UCSD-AML1 (cell line): ENCODE measurements at regions not wholly inside any gene's neighbourhood (a gene's known extent, or its start where the extent isn't known, plus 50 kb on each side); places are given as distances from the start of the nearest gene placed in this dataset.

ENCODE experiments used
- DNase-seq: peaks from one replicate; lab custom pipeline; 2025; ENCODE audit not compliant: unreplicated experiment; lab: John Stamatoyannopoulos, UW

GRCh38 chr16:49128740-49129139 is 152.9 kb downstream of the CBLN1 start:
- no peak for DNase-seq

GRCh38 chr16:49127103-49127502 is 154.5 kb downstream of the CBLN1 start:
- DNase-seq, result no peak

GRCh38 chr16:49121636-49122035 is 160.0 kb downstream of the CBLN1 start:
- DNase-seq, result no peak

- DNase-seq, result no peak
Observed at GRCh38 chr16:49120631-49121030, 161.0 kb downstream of the CBLN1 start.

GRCh38 chr16:49116873-49117272 is 164.8 kb downstream of the CBLN1 start:
- no peak for DNase-seq

- no peak for DNase-seq
Observed at GRCh38 chr16:49115956-49116355, 165.7 kb downstream of the CBLN1 start.

- DNase-seq, result no peak
Observed at GRCh38 chr16:49112754-49113153, 168.9 kb downstream of the CBLN1 start.

- no peak for DNase-seq
Observed at GRCh38 chr16:49111351-49111750, 170.3 kb downstream of the CBLN1 start.

GRCh38 chr16:49108611-49109010 is 173.0 kb downstream of the CBLN1 start:
- no peak for DNase-seq

GRCh38 chr16:49103298-49103697 is 178.3 kb downstream of the CBLN1 start:
- DNase-seq, result no peak

GRCh38 chr16:49101997-49102396 is 179.6 kb downstream of the CBLN1 start:
- no peak for DNase-seq

GRCh38 chr16:49100366-49100765 is 181.3 kb downstream of the CBLN1 start:
- no peak for DNase-seq

- no peak for DNase-seq
Observed at GRCh38 chr16:49097964-49098363, 183.7 kb downstream of the CBLN1 start.

- no peak for DNase-seq
Observed at GRCh38 chr16:49096176-49096945, 185.3 kb downstream of the CBLN1 start.

- no peak for DNase-seq
Observed at GRCh38 chr16:49095539-49095938, 186.1 kb downstream of the CBLN1 start.

- no peak for DNase-seq
Observed at GRCh38 chr16:49094471-49094870, 187.2 kb downstream of the CBLN1 start.

GRCh38 chr16:49093939-49094338 is 187.7 kb downstream of the CBLN1 start:
- DNase-seq, result no peak

- DNase-seq, result no peak
Observed at GRCh38 chr16:49092704-49093103, 188.9 kb downstream of the CBLN1 start.

- no peak for DNase-seq
Observed at GRCh38 chr16:49089533-49089932, 192.1 kb downstream of the CBLN1 start.

- no peak for DNase-seq
Observed at GRCh38 chr16:49089039-49089438, 192.6 kb downstream of the CBLN1 start.

GRCh38 chr16:49085686-49086085 is 196.0 kb downstream of the CBLN1 start:
- DNase-seq, result no peak

- DNase-seq, result no peak
Observed at GRCh38 chr16:49084628-49085390, 196.8 kb downstream of the CBLN1 start.
